ENCODE measurements at regions not wholly inside any gene's neighbourhood (a gene's known extent, or its start where the extent isn't known, plus 50 kb on each side); places are given as distances from the start of the nearest gene placed in this dataset.

GRCh38 chr1:189597083-189597482 is 880.6 kb downstream of the BRINP3 start:
- no peak overlapping the region for H3K27ac ChIP-seq (ENCODE audit: low read depth, low read length)
- H3K9me3 ChIP-seq (ENCODE audit: control insufficient read depth in 3 of 3, low read length in 3 of 3): no peaks in the 10 kb centered on the region
- no peak overlapping the region for H3K9ac ChIP-seq (ENCODE audit: low read depth in 1 of 3, low read length in 3 of 3)
- H3K4me1 ChIP-seq (ENCODE audit: control insufficient read depth in 3 of 3, insufficient read depth in 3 of 3, low read length in 3 of 3): no peaks in the 10 kb centered on the region
- H3K4me3 ChIP-seq (ENCODE audit: low read length in 3 of 3): no peak overlapping the region
- no peaks in the 10 kb centered on the region for H3K36me3 ChIP-seq (ENCODE audit: control insufficient read depth in 3 of 3, insufficient read depth in 3 of 3, low read length in 3 of 3)
- no peaks in the 10 kb centered on the region for H3K27me3 ChIP-seq (ENCODE audit: control insufficient read depth in 3 of 3, insufficient read depth in 3 of 3, low read length in 3 of 3)

GRCh38 chr1:189605226-189605625 is 872.4 kb downstream of the BRINP3 start:
- Histone ChIP-seq H3K36me3 (ENCODE audit: control insufficient read depth in 3 of 3, insufficient read depth in 3 of 3, low read length in 3 of 3) (no peaks in the 10 kb centered on the region), H3K27me3 (ENCODE audit: control insufficient read depth in 3 of 3, insufficient read depth in 3 of 3, low read length in 3 of 3) (no peaks in the 10 kb centered on the region), H3K4me1 (ENCODE audit: control insufficient read depth in 3 of 3, insufficient read depth in 3 of 3, low read length in 3 of 3) (no peaks in the 10 kb centered on the region), H3K4me3 (ENCODE audit: low read length in 3 of 3) (no peak overlapping the region), H3K9ac (ENCODE audit: low read depth in 1 of 3, low read length in 3 of 3) (no peak overlapping the region), H3K9me3 (ENCODE audit: control insufficient read depth in 3 of 3, low read length in 3 of 3) (no peaks in the 10 kb centered on the region), H3K27ac (ENCODE audit: low read depth, low read length) (no peak overlapping the region)

GRCh38 chr1:189606047-189606446 is 871.6 kb downstream of the BRINP3 start:
- no peaks in the 10 kb centered on the region for H3K36me3 ChIP-seq (ENCODE audit: control insufficient read depth in 3 of 3, insufficient read depth in 3 of 3, low read length in 3 of 3)
- H3K9ac ChIP-seq (ENCODE audit: low read depth in 1 of 3, low read length in 3 of 3): no peak overlapping the region
- no peak overlapping the region for H3K27ac ChIP-seq (ENCODE audit: low read depth, low read length)

GRCh38 chr1:189606795-189607476 is 870.7 kb downstream of the BRINP3 start:
- H3K27ac ChIP-seq (ENCODE audit: low read depth, low read length): no peak overlapping the region
- no peak overlapping the region for H3K9ac ChIP-seq (ENCODE audit: low read depth in 1 of 3, low read length in 3 of 3)
- H3K9me3 ChIP-seq (ENCODE audit: control insufficient read depth in 3 of 3, low read length in 3 of 3): no peaks in the 10 kb centered on the region
- H3K4me3 ChIP-seq (ENCODE audit: low read length in 3 of 3): no peak overlapping the region
- H3K36me3 ChIP-seq (ENCODE audit: control insufficient read depth in 3 of 3, insufficient read depth in 3 of 3, low read length in 3 of 3): no peaks in the 10 kb centered on the region
- no peaks in the 10 kb centered on the region for H3K27me3 ChIP-seq (ENCODE audit: control insufficient read depth in 3 of 3, insufficient read depth in 3 of 3, low read length in 3 of 3)
- H3K4me1 ChIP-seq (ENCODE audit: control insufficient read depth in 3 of 3, insufficient read depth in 3 of 3, low read length in 3 of 3): no peaks in the 10 kb centered on the region

More at GRCh38 chr1:189606047-189606446, 871.6 kb downstream of the BRINP3 start:
- H3K4me1 ChIP-seq (ENCODE audit: control insufficient read depth in 3 of 3, insufficient read depth in 3 of 3, low read length in 3 of 3): no peaks in the 10 kb centered on the region
- no peaks in the 10 kb centered on the region for H3K9me3 ChIP-seq (ENCODE audit: control insufficient read depth in 3 of 3, low read length in 3 of 3)
- H3K4me3 ChIP-seq (ENCODE audit: low read length in 3 of 3): no peak overlapping the region
- H3K27me3 ChIP-seq (ENCODE audit: control insufficient read depth in 3 of 3, insufficient read depth in 3 of 3, low read length in 3 of 3): no peaks in the 10 kb centered on the region

GRCh38 chr1:189607477-189608096 is 870.1 kb downstream of the BRINP3 start:
- no peaks in the 10 kb centered on the region for H3K36me3 ChIP-seq (ENCODE audit: control insufficient read depth in 3 of 3, insufficient read depth in 3 of 3, low read length in 3 of 3)
- no peaks in the 10 kb centered on the region for H3K4me1 ChIP-seq (ENCODE audit: control insufficient read depth in 3 of 3, insufficient read depth in 3 of 3, low read length in 3 of 3)
- no peak overlapping the region for H3K9ac ChIP-seq (ENCODE audit: low read depth in 1 of 3, low read length in 3 of 3)
- H3K27me3 ChIP-seq (ENCODE audit: control insufficient read depth in 3 of 3, insufficient read depth in 3 of 3, low read length in 3 of 3): no peaks in the 10 kb centered on the region
- H3K9me3 ChIP-seq (ENCODE audit: control insufficient read depth in 3 of 3, low read length in 3 of 3): no peaks in the 10 kb centered on the region
- H3K27ac ChIP-seq (ENCODE audit: low read depth, low read length): no peak overlapping the region
- no peak overlapping the region for H3K4me3 ChIP-seq (ENCODE audit: low read length in 3 of 3)

GRCh38 chr1:189609167-189609566 is 868.5 kb downstream of the BRINP3 start:
- no peak overlapping the region for H3K4me3 ChIP-seq (ENCODE audit: low read length in 3 of 3)
- H3K4me1 ChIP-seq (ENCODE audit: control insufficient read depth in 3 of 3, insufficient read depth in 3 of 3, low read length in 3 of 3): no peaks in the 10 kb centered on the region
- H3K27ac ChIP-seq (ENCODE audit: low read depth, low read length): no peak overlapping the region
- H3K9ac ChIP-seq (ENCODE audit: low read depth in 1 of 3, low read length in 3 of 3): no peak overlapping the region
- no peaks in the 10 kb centered on the region for H3K27me3 ChIP-seq (ENCODE audit: control insufficient read depth in 3 of 3, insufficient read depth in 3 of 3, low read length in 3 of 3)
- no peaks in the 10 kb centered on the region for H3K36me3 ChIP-seq (ENCODE audit: control insufficient read depth in 3 of 3, insufficient read depth in 3 of 3, low read length in 3 of 3)
- H3K9me3 ChIP-seq (ENCODE audit: control insufficient read depth in 3 of 3, low read length in 3 of 3): no peaks in the 10 kb centered on the region

- Histone ChIP-seq H3K4me3 (ENCODE audit: low read length in 3 of 3) (no peak overlapping the region), H3K27me3 (ENCODE audit: control insufficient read depth in 3 of 3, insufficient read depth in 3 of 3, low read length in 3 of 3) (no peaks in the 10 kb centered on the region), H3K9ac (ENCODE audit: low read depth in 1 of 3, low read length in 3 of 3) (no peak overlapping the region), H3K27ac (ENCODE audit: low read depth, low read length) (no peak overlapping the region), H3K36me3 (ENCODE audit: control insufficient read depth in 3 of 3, insufficient read depth in 3 of 3, low read length in 3 of 3) (no peaks in the 10 kb centered on the region), H3K9me3 (ENCODE audit: control insufficient read depth in 3 of 3, low read length in 3 of 3) (no peaks in the 10 kb centered on the region), H3K4me1 (ENCODE audit: control insufficient read depth in 3 of 3, insufficient read depth in 3 of 3, low read length in 3 of 3) (no peaks in the 10 kb centered on the region)
Measured at GRCh38 chr1:189616893-189617292, 860.8 kb downstream of the BRINP3 start.

- H3K36me3 ChIP-seq (ENCODE audit: control insufficient read depth in 3 of 3, insufficient read depth in 3 of 3, low read length in 3 of 3): no peaks in the 10 kb centered on the region
- no peak overlapping the region for H3K4me3 ChIP-seq (ENCODE audit: low read length in 3 of 3)
- H3K9ac ChIP-seq (ENCODE audit: low read depth in 1 of 3, low read length in 3 of 3): no peak overlapping the region
- no peaks in the 10 kb centered on the region for H3K4me1 ChIP-seq (ENCODE audit: control insufficient read depth in 3 of 3, insufficient read depth in 3 of 3, low read length in 3 of 3)
- no peaks in the 10 kb centered on the region for H3K27me3 ChIP-seq (ENCODE audit: control insufficient read depth in 3 of 3, insufficient read depth in 3 of 3, low read length in 3 of 3)
- no peak overlapping the region for H3K27ac ChIP-seq (ENCODE audit: low read depth, low read length)
- no peaks in the 10 kb centered on the region for H3K9me3 ChIP-seq (ENCODE audit: control insufficient read depth in 3 of 3, low read length in 3 of 3)
Measured at GRCh38 chr1:189619682-189620332, 857.9 kb downstream of the BRINP3 start.

GRCh38 chr1:189620471-189620870 is 857.2 kb downstream of the BRINP3 start:
- H3K4me3 ChIP-seq (ENCODE audit: low read length in 3 of 3): no peak overlapping the region
- H3K27me3 ChIP-seq (ENCODE audit: control insufficient read depth in 3 of 3, insufficient read depth in 3 of 3, low read length in 3 of 3): no peaks in the 10 kb centered on the region
- no peaks in the 10 kb centered on the region for H3K9me3 ChIP-seq (ENCODE audit: control insufficient read depth in 3 of 3, low read length in 3 of 3)
- H3K36me3 ChIP-seq (ENCODE audit: control insufficient read depth in 3 of 3, insufficient read depth in 3 of 3, low read length in 3 of 3): no peaks in the 10 kb centered on the region
- H3K4me1 ChIP-seq (ENCODE audit: control insufficient read depth in 3 of 3, insufficient read depth in 3 of 3, low read length in 3 of 3): no peaks in the 10 kb centered on the region
- no peak overlapping the region for H3K27ac ChIP-seq (ENCODE audit: low read depth, low read length)
- no peak overlapping the region for H3K9ac ChIP-seq (ENCODE audit: low read depth in 1 of 3, low read length in 3 of 3)

- Histone ChIP-seq H3K9me3 (ENCODE audit: control insufficient read depth in 3 of 3, low read length in 3 of 3) (no peaks in the 10 kb centered on the region), H3K27me3 (ENCODE audit: control insufficient read depth in 3 of 3, insufficient read depth in 3 of 3, low read length in 3 of 3) (no peaks in the 10 kb centered on the region), H3K4me1 (ENCODE audit: control insufficient read depth in 3 of 3, insufficient read depth in 3 of 3, low read length in 3 of 3) (no peaks in the 10 kb centered on the region), H3K4me3 (ENCODE audit: low read length in 3 of 3) (no peak overlapping the region), H3K36me3 (ENCODE audit: control insufficient read depth in 3 of 3, insufficient read depth in 3 of 3, low read length in 3 of 3) (no peaks in the 10 kb centered on the region), H3K9ac (ENCODE audit: low read depth in 1 of 3, low read length in 3 of 3) (no peak overlapping the region), H3K27ac (ENCODE audit: low read depth, low read length) (no peak overlapping the region)
Measured at GRCh38 chr1:189623336-189623735, 854.3 kb downstream of the BRINP3 start.

Data from skeletal muscle tissue (tissue), 3 donors.